Activated CD4-positive, alpha-beta T cell treated with anti-CD3 and anti-CD28 coated beads, Interleukin-2, Interleukin-6, amounts not matched to agents 100 ng/mL and 50 ng/mL, durations not matched to agents 16 hours and 8 hours (primary cell): ENCODE measurements at regions not wholly inside any gene's neighbourhood (a gene's known extent, or its start where the extent isn't known, plus 50 kb on each side); places are given as distances from the start of the nearest gene placed in this dataset.

Experiments used
- DNase-seq: peaks from one replicate; pipeline ENCODE4 v3.0.0-alpha.2; 2020

DNA sequence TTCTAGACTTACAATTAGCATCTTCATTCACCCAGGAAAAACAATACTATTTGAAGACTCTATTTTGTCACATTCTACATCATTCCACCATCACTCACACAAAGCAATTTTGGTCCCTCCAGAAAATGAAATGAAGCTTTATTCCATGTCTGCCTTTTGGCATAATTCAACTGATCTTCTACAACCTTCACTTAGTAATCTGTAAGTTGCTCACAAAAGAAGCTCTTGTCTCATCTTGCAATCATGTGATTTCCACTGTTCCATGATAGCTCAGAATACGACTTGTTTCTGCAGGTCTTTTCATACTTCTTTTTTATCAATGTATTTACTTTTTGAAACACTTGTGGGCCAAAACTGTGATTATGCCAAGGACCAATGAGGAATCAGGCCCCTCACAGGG, 261.9 kb upstream of the NR4A3 start:
- DNase-seq, result no peak

DNA sequence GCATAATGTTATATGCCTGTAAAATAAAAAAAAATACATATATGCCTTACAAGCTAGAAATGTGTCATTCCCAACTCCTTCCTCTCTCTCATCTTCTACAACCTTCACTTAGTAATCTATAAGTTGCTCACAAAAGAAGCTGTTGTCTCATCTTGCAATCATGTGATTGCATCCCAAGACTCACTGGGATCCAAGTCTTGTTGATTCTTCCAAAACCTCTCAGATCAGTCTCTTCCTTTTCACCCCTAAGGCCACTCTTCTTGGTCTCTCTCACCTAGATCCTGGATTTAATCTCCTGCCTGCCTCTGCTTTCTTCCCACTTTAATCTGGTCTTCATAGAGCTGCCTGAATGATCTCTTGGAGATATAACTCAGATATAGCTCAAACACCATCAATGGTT, 261.1 kb upstream of the NR4A3 start:
- no peak for DNase-seq

DNA sequence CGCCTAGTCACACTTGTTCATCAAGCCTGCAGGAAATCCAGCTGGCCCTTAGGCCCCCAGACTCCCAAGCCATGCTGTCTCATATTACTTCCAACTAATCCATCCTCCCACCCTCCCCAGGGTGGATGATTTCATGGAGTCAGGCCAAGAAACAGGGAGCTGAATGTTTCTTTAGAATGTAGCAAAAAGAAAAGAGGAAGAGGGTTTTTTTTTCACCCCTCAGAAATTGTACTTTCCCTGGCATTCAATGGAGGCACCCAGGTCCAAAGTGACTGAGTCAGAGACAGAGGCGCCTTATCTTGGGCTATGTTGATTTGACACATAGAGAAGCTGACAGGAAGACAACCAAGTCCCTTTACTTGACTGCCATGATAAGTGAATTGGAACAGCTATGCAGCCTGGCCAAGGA, 260.2 kb upstream of the NR4A3 start:
- DNase-seq, result no peak

DNA sequence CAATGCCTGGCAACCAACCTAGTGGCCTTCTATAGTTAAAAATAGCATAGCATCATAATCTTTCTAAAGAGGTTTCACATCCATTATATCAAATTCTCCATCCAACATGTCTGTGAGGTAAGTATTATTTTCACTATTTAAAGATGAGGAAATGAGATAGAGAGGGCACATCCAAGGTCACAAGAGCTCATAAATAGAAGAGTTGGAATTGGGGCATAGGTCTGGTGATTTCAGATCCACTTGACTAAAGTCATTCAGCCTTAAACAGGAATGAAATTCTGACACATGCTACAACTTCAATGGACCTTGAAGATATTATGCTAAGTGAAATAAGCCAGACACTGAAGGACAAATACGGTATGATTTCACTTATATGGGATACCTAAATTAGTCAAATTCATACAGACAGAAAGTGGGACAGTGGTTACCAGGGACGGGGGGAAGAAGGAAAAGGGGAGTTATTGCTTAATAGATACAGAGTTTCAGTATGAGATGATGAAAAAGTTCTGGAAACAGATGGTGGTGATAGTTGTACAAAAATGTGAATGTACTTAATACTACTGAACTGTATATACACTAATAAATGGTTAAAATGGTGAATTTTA, 259.6 kb upstream of the NR4A3 start:
- no peak for DNase-seq

DNA sequence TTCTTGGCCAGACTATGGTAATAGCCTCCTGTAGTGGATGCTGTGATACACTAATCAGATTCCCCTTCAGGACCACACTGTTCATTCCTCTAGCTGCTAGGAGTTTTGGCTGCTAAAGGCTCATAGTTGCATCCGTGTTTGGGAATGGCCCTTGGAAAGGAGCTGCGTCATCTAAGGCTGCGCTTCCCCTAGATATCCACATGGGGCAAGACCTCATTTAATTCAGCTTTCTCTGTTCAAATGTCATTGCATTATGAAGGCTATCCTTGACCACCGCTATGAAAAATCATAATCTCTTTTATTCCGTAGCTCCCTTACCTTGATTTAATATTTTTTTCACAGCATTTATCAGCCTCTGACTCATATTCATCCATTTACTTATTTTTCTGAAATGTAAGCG, 258.3 kb upstream of the NR4A3 start:
- DNase-seq, result no peak

DNA sequence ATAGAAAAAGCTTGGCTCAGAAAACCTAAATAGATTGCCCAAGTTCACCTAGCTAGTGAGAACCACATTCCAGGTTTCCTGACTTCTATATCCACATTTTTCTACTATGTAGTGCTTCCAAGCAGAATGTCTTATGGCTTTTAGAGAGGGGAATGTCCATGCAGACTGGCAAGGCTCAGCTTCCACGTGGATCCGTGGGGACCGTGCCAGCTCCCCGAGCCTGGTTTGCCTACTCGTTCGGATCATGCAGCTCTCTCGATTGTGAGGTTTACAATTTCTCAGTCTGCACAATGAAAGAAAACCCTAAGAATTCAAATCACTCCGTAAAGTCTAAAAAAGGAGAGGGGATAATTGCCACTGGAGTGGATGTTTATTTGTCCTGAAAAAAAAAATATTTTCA, 256.5 kb upstream of the NR4A3 start:
- DNase-seq, result no peak

DNA sequence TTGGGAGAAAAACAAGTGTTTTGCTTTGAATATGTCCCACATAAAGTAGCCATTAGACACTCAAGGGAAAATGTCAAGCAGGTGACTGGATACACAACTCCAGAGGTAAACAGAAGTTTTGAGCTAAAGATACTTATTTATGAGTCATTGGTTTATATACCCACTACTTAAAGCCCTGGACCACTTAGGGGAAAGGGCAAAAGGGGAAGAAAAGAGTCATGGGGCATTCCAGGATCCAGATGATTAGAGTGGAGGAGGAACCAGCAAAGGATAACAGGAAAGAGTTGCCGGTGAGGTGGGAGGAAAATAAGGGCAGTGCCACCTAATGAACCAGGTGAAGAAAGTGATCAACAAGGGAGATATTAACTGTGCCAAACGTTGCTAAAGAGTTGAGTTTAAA, 254.2 kb upstream of the NR4A3 start:
- DNase-seq, result no peak

DNA sequence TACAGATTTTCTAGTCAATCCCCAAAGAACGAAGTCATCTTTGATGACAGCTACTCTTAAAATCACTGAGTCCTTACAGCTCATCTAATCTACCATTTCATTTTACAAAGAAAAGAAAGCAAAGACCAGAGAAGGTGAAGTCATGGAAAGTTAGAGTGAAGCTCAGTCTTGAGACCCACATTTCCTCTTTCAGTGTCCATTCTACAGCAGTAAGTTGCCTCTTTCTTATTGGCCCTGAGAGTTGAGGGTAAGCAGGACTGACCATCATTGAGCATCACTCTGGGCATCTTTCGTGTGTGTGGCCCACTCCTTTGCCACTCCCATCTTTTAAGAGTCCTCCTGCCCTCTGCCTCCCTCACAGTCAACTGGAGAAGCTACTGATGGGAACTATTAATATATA, 251.8 kb upstream of the NR4A3 start:
- no peak for DNase-seq

DNA sequence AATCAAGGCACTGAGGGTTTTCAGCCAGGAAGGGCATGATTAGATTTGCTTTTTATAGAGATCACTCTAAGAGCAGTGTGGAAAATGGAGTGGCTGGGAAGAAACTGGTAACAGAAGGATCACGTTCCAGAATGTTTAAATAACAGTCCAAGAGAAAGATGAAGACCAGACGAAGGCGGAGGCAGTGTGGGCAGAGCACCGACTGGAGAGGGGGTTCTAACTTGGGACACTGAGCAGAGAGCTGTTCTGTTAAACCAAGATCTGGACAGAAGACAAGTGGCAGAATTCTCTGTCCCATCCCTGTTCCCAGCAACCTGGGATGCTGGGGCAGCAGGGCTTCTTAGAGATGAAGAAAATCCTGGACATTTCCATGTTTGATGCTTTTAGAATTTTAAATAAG, 249.1 kb upstream of the NR4A3 start:
- DNase-seq, result no peak

DNA sequence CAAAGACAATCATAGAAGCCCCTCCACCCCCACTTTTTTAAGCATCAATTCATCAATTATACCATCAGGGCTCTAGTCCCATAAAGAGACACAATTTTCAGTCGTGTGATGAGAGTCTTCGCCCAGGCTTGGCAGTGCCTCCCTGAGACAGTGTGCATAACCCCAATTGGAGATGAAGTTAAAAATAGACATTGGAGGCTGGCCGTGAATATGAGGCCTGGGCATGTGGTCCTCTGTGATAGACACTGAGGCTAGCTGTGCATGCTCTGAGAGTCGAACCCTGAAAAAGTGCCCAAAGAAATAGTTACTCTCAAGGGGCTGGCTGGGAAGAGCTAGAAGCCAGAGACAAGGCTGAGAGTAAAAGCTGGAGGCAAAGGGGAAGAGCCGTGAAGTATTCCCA, 248.6 kb upstream of the NR4A3 start:
- DNase-seq, result no peak

DNA sequence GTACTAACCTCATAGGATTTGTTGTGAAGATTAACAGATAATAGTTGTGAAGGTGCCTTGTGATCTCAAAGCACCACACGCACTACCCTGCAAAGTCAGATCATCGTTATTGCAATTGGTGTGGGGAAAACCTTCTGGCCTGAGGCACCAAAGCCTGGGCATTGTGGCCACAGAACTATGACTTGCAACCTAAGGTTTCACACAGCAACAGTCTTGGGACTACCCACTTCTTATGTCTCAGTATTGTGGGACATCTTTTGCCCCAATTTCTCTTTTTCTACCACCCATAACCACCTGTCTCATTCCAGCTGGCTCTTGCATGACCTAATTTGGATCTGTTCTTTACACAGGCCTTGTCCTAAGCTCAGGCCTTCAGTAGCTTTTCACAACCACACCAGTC, 247.8 kb upstream of the NR4A3 start:
- DNase-seq, result no peak

DNA sequence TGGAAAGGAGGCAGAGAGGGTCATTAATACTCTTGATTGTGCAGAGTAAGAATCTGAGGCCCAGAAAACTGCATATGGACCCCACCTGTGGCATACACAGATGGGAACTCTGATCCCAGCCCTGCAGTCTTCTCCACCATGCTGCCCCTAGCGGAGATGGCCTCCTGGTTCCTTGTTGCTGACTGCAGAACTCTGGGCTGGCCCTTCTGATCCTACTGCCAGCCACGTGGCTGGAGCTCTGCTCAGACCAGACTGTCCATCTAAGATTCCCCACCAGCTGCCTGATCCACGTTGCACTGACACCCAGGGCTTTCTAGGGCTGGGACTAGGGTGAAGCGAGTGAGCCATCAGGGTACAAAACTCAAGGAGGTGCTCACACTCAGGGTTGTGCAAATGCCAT, 245.7 kb upstream of the NR4A3 start:
- DNase-seq, result no peak

DNA sequence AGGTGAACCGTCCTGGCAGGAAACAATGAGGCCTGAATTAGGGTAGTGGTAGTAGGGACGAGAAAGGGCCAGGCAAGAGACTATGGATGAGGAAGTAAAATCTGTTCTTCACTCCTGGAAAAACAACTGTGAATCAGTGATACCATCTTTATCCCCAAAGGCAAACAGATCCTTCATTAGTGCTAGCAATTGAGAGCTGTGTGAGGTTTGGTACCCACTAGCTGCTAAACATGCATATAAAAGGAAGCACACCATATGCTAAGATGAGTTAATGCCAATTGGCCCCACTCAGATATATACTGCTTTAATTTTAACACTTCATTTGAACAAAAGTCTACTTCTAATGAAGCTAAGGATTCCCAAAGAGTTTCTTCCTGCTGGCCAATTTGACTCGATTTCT, 244.8 kb upstream of the NR4A3 start:
- no peak for DNase-seq

DNA sequence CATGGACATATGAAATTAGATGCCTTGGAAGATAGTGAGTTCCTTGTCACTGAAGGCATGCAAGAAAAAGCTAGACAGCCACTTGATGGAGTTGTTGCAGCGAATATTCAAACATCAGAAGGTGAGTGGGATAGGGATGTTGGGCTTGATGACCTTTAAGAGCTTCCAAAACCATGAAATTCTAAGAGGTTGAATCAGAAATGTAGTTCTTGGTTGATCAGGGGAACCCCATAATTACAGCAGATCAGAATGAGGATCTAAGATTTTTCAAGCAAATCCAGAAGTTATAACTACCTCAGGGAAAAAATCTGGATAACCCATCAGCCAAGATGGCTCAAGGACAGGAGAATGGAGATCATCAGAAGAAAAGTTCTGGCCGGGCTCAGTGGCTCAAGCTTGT, 244.3 kb upstream of the NR4A3 start:
- DNase-seq, result no peak

DNA sequence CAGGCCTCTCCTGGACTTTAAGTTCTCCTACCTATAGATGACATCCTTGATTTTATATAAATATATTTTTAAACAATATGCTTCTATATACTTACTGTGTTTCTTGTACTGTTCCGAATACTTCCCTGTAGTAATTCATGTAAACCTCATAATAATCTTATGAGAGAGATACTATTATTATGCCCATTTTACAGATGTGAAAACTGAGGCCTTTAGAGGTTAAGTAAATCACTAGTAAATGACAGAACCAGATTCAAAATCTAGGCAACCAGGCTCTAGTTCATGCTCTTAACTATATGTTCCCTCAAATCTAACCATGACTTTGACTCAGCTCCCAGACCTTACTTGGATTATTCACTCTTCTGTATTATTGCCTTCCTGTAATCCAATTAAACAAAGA, 243.0 kb upstream of the NR4A3 start:
- DNase-seq, result no peak

DNA sequence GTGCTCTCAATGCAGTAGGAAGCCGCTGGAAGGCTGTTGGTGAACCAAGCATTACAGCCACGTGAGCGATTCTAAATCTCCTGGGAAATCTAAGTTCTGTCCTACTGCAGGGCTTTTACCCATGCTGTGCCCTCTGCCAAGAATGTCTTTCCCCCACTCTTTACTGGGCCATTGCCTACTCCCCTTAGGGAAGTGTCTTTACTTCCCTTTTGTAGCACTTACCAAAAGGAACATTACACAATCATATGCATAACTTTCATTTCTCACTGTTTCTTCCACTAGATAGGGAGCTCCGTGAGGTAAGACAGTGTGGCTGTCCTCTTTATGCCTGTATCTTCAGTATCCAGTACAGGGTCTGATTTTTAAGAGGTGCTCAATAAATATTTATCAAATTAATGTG, 241.7 kb upstream of the NR4A3 start:
- no peak for DNase-seq

DNA sequence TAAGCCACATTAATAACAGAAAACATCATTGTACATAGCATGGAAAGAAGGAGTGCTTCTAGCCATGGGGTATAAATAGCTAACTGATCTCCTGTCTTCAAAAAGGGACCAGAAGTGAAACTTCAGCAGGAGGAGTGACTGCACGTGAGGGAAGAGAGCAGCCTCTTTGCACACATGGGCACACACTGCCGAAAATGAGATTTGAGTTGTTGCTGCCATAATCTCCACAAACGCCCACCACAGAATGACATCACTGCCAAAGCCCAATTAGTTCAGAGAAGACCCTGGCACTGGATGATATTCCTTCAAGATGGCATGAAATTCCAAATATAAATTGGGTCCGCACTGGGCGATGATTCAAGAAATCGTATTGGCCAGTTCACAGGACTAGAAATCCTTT, 238.9 kb upstream of the NR4A3 start:
- no peak for DNase-seq

DNA sequence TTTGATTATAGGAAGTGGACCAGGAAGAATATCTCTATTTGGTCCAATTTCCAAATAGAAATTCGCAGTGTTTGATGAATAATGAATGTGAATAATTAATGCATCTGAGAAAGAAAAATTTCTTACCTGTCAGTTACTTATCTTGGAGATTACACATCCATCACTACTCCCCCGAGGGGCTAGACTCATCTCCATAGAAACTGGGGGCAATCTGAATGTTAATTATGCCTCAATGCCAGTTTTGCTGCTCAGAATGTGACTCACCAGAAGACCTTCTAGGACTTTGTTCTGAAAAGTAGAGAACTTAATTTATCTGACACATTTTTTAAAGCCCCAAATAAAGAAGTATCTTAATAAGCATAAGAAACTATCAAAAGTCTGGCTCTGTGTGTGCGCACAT, 233.4 kb upstream of the NR4A3 start:
- no peak for DNase-seq

DNA sequence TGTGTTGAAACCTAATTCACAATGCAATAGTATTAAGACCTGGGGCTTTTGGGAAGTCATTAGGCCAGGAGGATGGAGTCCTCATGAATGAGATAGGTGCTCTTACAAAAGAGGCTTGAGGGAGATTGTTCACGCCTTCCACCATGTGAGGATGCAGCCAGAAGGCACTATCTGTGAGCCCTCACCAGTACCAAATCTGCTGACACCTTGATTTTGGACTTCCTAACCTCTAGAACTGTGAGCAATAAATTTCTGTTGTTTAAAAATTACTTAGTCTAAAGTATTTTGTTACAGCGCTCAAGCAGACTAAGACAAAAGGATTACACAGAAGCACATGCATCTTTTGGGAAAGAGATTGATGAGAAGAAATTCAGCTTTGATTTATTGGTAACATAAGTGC, 232.9 kb upstream of the NR4A3 start:
- no peak for DNase-seq

DNA sequence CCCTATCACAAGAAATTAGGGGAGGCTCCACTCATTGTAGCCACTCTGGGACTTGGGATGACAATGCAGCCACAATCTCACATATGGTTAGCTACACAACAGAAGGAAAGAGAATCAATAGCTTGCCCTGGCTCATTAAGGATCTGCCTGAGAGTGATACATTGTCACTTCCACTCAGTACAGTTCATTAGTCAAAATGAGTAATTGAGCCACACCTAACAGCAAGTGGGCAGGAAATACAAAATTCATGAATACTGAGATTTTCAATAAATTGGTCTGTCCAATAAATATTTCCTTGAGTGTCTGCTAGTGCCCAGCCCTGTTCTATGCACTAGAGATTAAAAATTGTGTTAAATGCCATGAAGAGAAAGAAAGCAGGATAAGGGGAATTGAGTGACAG, 231.3 kb upstream of the NR4A3 start:
- no peak for DNase-seq

DNA sequence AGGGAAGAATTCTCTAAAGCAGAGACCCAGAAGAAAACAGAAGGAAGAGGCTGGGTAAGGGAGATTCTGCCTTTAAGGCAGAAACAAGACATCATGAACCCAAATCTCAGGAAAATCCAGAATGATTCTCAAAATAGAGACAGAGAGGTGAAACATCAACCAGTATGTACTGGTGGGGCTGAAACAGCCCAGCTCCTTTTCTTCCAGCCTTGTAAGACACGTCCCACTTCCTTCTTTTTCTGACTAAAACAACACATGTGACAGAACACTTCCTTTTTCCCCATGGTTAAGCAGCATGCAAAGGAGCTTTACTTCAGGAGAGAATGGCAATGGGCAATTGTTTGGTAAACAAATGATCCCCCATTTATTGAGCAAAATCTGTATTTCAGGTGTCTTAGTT, 230.8 kb upstream of the NR4A3 start:
- DNase-seq, result no peak

DNA sequence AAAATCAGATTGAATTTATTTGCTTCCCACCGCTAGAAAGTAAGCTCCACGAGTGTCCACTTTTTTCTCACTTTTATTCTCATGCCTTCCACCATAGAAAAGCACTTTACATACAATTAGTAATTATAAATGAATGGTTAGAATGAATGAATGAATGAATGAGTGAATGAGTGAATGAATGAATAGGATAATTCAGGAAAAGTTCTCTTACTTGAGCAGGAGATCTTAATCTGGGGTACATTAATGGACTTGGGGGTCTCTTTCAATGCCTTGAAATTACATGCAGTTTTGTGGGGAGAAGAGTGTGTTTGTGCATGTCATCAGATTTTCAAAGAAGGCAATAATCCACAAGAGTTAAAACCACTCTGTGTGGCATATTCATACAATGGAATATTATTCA, 229.9 kb upstream of the NR4A3 start:
- DNase-seq, result no peak

DNA sequence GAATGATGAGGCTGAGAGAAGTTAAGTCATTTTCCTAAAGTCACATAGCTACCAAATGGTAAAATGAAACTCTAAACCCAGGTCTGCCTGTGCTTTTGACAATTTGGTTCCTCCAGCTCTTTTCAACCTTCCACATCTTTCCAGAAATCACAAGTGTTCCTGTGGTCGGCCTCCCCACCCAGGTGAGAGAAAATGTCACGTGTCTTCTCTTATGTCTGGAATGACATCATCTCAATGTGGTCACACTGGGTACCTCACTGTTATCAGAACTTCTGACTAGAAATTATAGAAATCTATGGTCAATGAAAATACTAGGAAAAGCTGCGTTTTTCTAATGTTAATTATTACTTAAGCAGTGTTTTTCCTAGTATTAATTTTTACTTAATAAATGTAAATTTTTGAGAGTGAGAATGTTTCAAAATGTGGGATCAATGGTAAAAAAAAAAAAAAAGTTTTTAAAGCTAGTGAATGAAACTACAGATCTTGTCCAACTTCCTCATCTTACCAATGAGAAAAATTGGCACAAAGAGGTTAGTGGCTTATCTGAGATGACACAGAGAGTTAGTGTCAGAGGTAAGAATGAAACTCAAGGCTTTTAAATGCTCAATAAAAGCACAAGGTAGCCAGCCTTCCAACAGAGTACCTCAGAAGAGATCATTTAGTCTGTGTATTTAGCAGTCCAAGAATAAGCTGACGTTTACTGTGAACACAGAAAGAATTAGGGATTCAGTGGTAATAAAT, 228.7 kb upstream of the NR4A3 start:
- no peak for DNase-seq

DNA sequence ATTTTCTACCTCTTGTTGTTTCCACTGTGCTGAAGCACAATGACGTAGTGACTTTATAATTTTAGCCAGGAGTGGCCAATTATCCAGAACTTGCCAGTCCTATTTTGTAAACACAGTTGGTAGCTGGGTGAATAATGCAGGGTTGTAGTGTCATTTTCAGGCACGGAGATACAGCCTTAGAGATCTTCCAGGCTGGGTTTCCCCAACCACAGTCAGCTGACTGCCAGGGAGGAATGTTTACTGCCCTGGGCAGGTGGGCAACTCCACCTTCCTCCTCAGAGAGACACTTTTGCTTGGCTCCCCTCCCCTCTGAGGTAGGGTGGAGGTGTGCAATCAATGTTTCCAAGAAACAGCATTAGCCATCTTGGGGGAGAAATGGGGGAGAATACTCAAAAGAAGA, 228.1 kb upstream of the NR4A3 start:
- DNase-seq, result no peak

DNA sequence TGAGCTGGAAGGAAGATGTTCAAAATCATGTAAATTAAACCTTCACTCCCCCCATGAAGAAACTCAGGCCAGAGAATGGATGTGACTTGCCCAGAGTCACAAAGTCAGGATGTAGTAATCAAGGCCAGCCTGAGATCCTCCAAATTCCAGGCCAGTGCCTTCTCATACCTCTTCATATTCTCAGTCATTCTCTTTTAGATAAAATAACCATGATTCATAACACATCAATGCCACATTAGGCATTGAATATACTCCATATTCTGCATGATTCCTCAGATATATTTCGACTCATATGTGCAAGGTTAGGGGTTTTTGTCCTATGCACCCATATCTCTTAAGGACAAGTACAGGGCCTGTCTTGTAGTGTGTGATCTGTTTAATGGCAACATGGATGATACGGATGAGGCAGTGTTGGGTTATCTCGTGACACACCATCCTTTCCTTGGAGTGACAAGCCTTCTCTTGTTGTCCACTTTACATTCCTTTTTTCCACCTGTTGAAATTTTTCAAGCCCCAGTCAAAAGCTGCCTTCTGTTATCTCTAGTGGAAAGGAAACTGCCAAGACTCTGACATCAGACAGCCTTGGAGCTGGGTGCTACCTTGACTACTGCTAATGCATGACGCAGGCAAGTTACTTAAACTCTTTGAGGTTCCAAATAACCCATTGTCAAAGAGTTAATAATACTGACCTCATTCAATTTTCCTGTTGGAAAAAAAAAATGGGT, 227.5 kb upstream of the NR4A3 start:
- DNase-seq, result no peak
